ENCODE measurements at regions not wholly inside any gene's neighbourhood (a gene's known extent, or its start where the extent isn't known, plus 50 kb on each side); places are given as distances from the start of the nearest gene placed in this dataset.

DNA sequence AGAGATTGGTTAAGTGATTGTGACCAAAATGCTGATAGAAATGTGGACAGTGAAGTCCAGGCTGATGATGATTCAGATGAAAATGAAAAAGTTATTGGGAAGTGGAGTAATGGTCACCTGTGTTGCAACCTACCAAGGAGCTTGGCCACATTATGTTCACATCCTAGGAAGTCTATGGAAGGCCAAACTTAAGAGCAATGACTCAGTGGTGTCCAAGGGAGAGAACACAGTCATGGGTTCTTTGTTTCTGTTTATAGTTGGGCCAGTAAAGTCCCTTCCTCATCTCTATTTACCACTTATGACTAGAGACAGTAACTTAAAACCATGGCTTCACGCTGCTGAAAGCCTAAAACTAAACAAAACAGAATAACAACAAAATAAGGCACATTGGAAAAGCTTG is 555.3 kb upstream of the DAB2 start:
- H3K9me3 ChIP-seq (ENCODE audit: insufficient read depth, low read depth, low read length), result no peaks in the 10 kb centered on the region
- H3K4me3 ChIP-seq (ENCODE audit: low read length, poor library complexity, severe bottlenecking), result no peak overlapping the region
- no peak for TF ChIP-seq EZH2phosphoT487 (IDR thresholded peaks at IDR 0.05; ENCODE audit: borderline replicate concordance)
- TF ChIP-seq, protein P1, sequence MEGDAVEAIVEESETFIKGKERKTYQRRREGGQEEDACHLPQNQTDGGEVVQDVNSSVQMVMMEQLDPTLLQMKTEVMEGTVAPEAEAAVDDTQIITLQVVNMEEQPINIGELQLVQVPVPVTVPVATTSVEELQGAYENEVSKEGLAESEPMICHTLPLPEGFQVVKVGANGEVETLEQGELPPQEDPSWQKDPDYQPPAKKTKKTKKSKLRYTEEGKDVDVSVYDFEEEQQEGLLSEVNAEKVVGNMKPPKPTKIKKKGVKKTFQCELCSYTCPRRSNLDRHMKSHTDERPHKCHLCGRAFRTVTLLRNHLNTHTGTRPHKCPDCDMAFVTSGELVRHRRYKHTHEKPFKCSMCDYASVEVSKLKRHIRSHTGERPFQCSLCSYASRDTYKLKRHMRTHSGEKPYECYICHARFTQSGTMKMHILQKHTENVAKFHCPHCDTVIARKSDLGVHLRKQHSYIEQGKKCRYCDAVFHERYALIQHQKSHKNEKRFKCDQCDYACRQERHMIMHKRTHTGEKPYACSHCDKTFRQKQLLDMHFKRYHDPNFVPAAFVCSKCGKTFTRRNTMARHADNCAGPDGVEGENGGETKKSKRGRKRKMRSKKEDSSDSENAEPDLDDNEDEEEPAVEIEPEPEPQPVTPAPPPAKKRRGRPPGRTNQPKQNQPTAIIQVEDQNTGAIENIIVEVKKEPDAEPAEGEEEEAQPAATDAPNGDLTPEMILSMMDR (conservative IDR thresholded peaks at IDR 0.05; ENCODE audit: low read length), result no peak
- no peaks in the 10 kb centered on the region for H3K4me1 ChIP-seq (ENCODE audit: insufficient read depth, low read length, poor library complexity, severe bottlenecking)
- H3K4me2 ChIP-seq (ENCODE audit: low read depth, low read length, poor library complexity, severe bottlenecking), result no peak overlapping the region
- H3K79me2 ChIP-seq (ENCODE audit: insufficient read depth, low read length), result no peaks in the 10 kb centered on the region
- no peaks in the 10 kb centered on the region for H3K36me3 ChIP-seq (ENCODE audit: insufficient read depth, low read length)
- H3K9me2 ChIP-seq (replicated peaks; ENCODE audit: low read depth, low read length), result no peaks in the 10 kb centered on the region
- H3K9ac ChIP-seq (ENCODE audit: low read depth, low read length, poor library complexity, severe bottlenecking), result no peak overlapping the region
- H2AFZ ChIP-seq (ENCODE audit: low read length), result no peak overlapping the region
- no peaks in the 10 kb centered on the region for H3K27me3 ChIP-seq (ENCODE audit: insufficient read depth, low read length, poor library complexity, severe bottlenecking)
- H3F3A ChIP-seq (ENCODE audit: low read depth), result no peaks in the 10 kb centered on the region
- no peaks in the 10 kb centered on the region for H4K20me1 ChIP-seq (ENCODE audit: insufficient read depth, low read length, poor library complexity, severe bottlenecking)

DNA sequence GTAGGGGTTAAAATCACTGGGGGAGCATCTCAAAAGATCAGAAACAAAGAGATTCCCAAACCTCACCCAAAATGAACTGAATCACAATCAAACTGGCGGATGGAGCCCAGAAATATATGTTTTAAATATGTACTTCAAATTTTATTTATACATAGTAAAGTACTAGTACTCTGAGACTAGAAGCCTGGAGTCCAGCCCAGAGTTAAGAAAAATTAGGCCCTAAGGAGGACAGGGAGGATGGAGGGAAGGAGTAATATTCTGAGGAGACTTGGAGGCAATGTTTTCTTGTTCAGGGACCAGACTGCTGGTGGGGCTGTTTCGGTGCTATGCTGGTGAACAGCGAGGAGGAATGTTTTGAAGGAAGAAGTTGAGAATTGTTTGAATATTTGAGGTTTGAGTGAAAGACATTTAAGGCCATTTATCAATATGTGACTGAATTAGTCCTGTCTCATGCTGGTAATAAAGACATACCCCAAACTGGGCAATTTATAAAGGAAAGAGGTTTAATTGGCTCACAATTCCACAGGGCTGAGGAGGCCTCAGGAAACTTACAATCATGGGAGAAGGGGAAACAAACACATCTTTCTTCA is 552.4 kb upstream of the DAB2 start:
- TF ChIP-seq EZH2phosphoT487 (IDR thresholded peaks at IDR 0.05; ENCODE audit: borderline replicate concordance), result no peak
- TF ChIP-seq, protein P1 (conservative IDR thresholded peaks at IDR 0.05; ENCODE audit: low read length), result no peak
- H4K20me1 ChIP-seq (ENCODE audit: insufficient read depth, low read length, poor library complexity, severe bottlenecking), result no peaks in the 10 kb centered on the region
- H2AFZ ChIP-seq (ENCODE audit: low read length), result no peak overlapping the region
- no peaks in the 10 kb centered on the region for H3K9me3 ChIP-seq (ENCODE audit: insufficient read depth, low read depth, low read length)
- no peaks in the 10 kb centered on the region for H3K27me3 ChIP-seq (ENCODE audit: insufficient read depth, low read length, poor library complexity, severe bottlenecking)
- H3K9me2 ChIP-seq (replicated peaks; ENCODE audit: low read depth, low read length), result no peaks in the 10 kb centered on the region
- no peaks in the 10 kb centered on the region for H3K79me2 ChIP-seq (ENCODE audit: insufficient read depth, low read length)
- no peaks in the 10 kb centered on the region for H3K36me3 ChIP-seq (ENCODE audit: insufficient read depth, low read length)
- no peak overlapping the region for H3K4me2 ChIP-seq (ENCODE audit: low read depth, low read length, poor library complexity, severe bottlenecking)
- H3K4me3 ChIP-seq (ENCODE audit: low read length, poor library complexity, severe bottlenecking), result no peak overlapping the region
- no peaks in the 10 kb centered on the region for H3K4me1 ChIP-seq (ENCODE audit: insufficient read depth, low read length, poor library complexity, severe bottlenecking)
- H3F3A ChIP-seq (ENCODE audit: low read depth), result no peaks in the 10 kb centered on the region
- no peak overlapping the region for H3K9ac ChIP-seq (ENCODE audit: low read depth, low read length, poor library complexity, severe bottlenecking)

GRCh38 chr5:39970117-39970798 is 545.5 kb upstream of the DAB2 start:
- H3K4me3 ChIP-seq (ENCODE audit: low read length, poor library complexity, severe bottlenecking), result no peak overlapping the region
- no peaks in the 10 kb centered on the region for H3K79me2 ChIP-seq (ENCODE audit: insufficient read depth, low read length)
- H4K20me1 ChIP-seq (ENCODE audit: insufficient read depth, low read length, poor library complexity, severe bottlenecking), result no peaks in the 10 kb centered on the region
- no peak overlapping the region for H2AFZ ChIP-seq (ENCODE audit: low read length)
- no peaks in the 10 kb centered on the region for H3K9me3 ChIP-seq (ENCODE audit: insufficient read depth, low read depth, low read length)
- no peaks in the 10 kb centered on the region for H3K9me2 ChIP-seq (replicated peaks; ENCODE audit: low read depth, low read length)
- no peak overlapping the region for H3K9ac ChIP-seq (ENCODE audit: low read depth, low read length, poor library complexity, severe bottlenecking)
- H3K36me3 ChIP-seq (ENCODE audit: insufficient read depth, low read length), result no peaks in the 10 kb centered on the region
- no peaks in the 10 kb centered on the region for H3F3A ChIP-seq (ENCODE audit: low read depth)
- H3K27me3 ChIP-seq (ENCODE audit: insufficient read depth, low read length, poor library complexity, severe bottlenecking), result no peaks in the 10 kb centered on the region
- no peak for TF ChIP-seq EZH2phosphoT487 (IDR thresholded peaks at IDR 0.05; ENCODE audit: borderline replicate concordance)
- TF ChIP-seq, protein P1 (conservative IDR thresholded peaks at IDR 0.05; ENCODE audit: low read length), result no peak
- H3K4me2 ChIP-seq (ENCODE audit: low read depth, low read length, poor library complexity, severe bottlenecking), result no peak overlapping the region
- no peaks in the 10 kb centered on the region for H3K4me1 ChIP-seq (ENCODE audit: insufficient read depth, low read length, poor library complexity, severe bottlenecking)

Measured in Loucy (cell line).